Prostate gland (tissue), 2 donors: ENCODE measurements at regions not wholly inside any gene's neighbourhood (a gene's known extent, or its start where the extent isn't known, plus 50 kb on each side); places are given as distances from the start of the nearest gene placed in this dataset.

Experiments used
- POLR2A ChIP-seq: fragments of 450-650 bp; IDR thresholded peaks from one replicate; pipeline ENCODE4 v1.6.1; 2016; ENCODE audit warnings: antibody characterized with exemption, mild to moderate bottlenecking
- POLR2AphosphoS5 ChIP-seq: sonication (generic); formaldehyde crosslinking; IDR thresholded peaks from one replicate; pipeline ENCODE4 v1.6.1; 2017; ENCODE audit warnings: antibody characterized with exemption
- TF ChIP-seq, protein P1 (sequence below), 4 experiments: fragments of 200-600 bp in 2 of 4; fragments of 450-650 bp in 2 of 4; sonication (generic) in 2 of 4; IDR thresholded peaks; 1 replicate in 3 of 4; 2 replicates in 1 of 4; pipeline ENCODE4 v1.5.1; 2016 to 2019; ENCODE audit warnings: antibody characterized with exemption in 4 of 4, mild to moderate bottlenecking in 2 of 4, moderate library complexity in 2 of 4

DNA sequence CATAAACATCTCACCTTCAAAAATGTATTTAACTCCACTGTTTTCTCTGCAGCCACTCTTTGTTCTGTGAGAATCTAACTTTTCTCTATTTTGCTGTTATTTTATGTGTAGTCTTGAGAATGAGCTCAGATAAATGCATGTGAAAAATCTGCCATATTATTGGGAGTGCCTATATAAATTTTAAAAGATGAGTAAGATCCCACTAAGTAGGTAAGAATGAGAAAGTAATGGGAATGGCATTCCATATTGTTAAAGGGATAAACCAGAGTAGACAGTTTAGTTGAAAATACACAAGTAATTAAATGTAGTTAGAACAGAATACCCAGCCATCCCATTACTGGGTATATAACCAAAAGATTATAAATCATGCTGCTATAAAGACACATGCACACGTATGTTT, 817.2 kb downstream of the FAM181B start:
- TF ChIP-seq, protein P1, sequence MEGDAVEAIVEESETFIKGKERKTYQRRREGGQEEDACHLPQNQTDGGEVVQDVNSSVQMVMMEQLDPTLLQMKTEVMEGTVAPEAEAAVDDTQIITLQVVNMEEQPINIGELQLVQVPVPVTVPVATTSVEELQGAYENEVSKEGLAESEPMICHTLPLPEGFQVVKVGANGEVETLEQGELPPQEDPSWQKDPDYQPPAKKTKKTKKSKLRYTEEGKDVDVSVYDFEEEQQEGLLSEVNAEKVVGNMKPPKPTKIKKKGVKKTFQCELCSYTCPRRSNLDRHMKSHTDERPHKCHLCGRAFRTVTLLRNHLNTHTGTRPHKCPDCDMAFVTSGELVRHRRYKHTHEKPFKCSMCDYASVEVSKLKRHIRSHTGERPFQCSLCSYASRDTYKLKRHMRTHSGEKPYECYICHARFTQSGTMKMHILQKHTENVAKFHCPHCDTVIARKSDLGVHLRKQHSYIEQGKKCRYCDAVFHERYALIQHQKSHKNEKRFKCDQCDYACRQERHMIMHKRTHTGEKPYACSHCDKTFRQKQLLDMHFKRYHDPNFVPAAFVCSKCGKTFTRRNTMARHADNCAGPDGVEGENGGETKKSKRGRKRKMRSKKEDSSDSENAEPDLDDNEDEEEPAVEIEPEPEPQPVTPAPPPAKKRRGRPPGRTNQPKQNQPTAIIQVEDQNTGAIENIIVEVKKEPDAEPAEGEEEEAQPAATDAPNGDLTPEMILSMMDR (IDR thresholded peaks at IDR 0.05) = no peak
- TF ChIP-seq POLR2AphosphoS5 (no peak), POLR2A (no peak)
